RCC 7860 (cell line): ENCODE measurements at regions not wholly inside any gene's neighbourhood (a gene's known extent, or its start where the extent isn't known, plus 50 kb on each side); places are given as distances from the start of the nearest gene placed in this dataset.

ENCODE experiments used
- DNase-seq: peaks from one replicate; pipeline ENCODE4 v3.0.0-alpha.2; 2015; ENCODE audit warnings: low spot score
- FAIRE-seq: peaks from 2 replicates; lab custom pipeline; 2012; peaks lifted over from hg19 to GRCh38; lab: Jason Lieb, UNC

DNA sequence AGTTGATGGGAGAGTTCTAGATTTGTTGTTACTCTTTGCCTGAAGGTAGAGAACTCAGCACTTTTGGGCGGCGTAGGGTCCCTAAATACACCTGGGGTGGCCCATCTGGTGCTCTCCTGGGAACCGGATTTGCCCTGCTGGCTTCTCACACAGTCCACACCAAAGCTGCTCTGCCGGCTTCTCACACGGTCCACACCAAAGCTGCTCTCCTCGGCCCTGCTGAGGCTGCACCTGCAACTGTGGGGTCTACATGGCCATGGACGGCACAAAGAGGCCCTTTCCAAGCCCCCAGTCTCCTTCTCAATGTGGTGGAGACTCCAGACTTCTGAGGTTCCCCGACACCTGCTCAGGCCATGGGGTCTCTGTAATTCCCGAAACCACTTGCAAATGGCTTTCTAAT lies 124.8 kb upstream of the GPC1 start:
- DNase-seq (no peak), FAIRE-seq (no peak)

- no peak for FAIRE-seq
- DNase-seq = no peak
Measured at GRCh38 chr2:240311821-240312220, 123.6 kb upstream of the GPC1 start.

DNA sequence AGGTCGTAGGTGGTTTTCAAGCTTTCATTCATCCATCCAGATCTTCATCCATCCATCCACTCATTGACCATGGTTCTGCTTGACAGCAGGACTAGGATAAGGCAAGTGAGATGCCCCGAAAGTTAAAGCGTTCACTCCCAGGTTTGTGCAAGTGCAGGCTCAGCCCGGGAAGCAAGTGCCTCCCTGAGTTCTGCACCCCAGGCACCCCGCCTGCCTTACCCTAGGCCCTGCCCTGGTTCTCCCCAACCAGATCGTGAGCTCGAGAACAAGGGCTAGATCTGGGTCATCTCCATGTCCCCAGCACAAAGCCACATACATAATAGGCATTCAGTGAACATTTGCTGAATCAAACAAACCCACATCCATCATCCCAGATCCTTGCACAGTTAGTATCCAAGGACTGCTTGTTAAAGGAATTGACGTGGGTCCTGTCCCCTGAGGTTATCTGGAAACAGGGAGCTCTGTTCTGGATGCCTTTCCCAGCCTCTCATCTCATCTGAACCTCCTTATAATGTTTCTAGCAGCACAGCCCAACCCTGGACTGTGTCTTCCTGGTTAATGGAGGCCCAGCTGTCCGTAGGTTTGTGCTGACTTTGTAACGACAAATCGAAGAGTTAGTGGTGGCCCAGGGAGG lies 116.1 kb upstream of the GPC1 start:
- DNase-seq (no peak), FAIRE-seq (no peak)

GRCh38 chr2:240319855-240320203 lies 115.6 kb upstream of the GPC1 start:
- no peak for FAIRE-seq
- no peak for DNase-seq

- FAIRE-seq (peak; percentile 71), DNase-seq (peak; percentile 78)
Measured at GRCh38 chr2:240320204-240320993, 115.1 kb upstream of the GPC1 start.

GRCh38 chr2:240322231-240322955 lies 113.1 kb upstream of the GPC1 start:
- DNase-seq (no peak), FAIRE-seq (no peak)

- DNase-seq (no peak), FAIRE-seq (no peak)
Measured at GRCh38 chr2:240322991-240323390, 112.5 kb upstream of the GPC1 start.

DNA sequence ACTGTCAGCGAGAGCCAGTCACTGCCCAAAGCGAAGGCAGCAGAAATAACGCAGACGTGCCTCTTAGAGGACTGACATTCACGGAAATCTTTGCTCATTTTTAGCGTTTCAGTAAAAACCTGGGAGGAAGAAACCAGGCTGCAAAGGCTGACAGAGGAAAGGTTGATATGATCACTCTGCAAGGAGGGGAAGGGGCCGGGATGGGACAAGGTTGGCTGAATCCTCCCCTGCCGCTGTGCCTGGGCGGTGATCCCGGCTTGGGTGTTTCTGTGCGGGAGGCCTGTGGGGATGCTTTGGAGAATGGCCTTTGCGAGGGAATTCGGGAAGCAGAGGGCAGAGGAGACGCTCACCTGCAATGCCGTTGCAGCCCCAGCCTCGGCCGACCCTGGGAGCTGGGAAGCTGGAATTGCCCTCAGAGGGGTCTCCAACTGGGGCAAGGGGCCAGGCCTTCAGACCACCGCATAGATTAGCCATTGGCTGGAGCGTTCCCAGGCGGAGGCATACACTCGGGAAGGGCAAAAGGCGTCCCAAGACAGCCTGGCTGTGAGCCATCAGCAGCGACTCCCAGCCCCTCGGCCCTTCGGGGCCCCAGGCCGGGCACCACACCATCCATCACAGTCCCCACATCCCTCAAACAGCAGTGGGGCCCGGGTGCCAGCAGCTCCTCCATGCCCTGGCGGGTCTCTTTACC lies 111.7 kb upstream of the GPC1 start:
- no peak for FAIRE-seq

GRCh38 chr2:240324312-240325015 lies 111.0 kb upstream of the GPC1 start:
- FAIRE-seq (no peak), DNase-seq (no peak)

More for the DNA sequence above, 111.7 kb upstream of the GPC1 start:
- DNase-seq = no peak

- FAIRE-seq (no peak), DNase-seq (no peak)
Measured at GRCh38 chr2:240325016-240326007, 110.2 kb upstream of the GPC1 start.

DNA sequence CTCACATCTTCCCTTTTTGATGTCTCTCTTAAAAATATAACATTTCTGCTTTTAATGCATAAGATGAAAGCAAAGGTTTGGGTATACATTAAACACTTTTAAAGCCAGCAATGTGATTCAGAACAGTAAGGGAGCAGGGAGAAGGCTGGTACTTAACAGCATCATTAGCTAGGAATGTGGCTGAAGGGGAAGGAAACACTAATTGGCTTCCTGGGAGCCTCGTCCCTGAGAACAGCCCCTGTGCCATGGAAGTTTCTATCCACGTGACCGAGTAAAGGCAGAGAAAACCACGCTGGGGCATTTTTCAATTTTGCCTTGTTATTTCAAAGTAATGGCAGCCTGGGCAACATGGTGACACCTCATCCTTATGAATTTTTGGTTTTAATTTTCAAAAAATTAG lies 109.2 kb upstream of the GPC1 start:
- DNase-seq (no peak), FAIRE-seq (no peak)

DNA sequence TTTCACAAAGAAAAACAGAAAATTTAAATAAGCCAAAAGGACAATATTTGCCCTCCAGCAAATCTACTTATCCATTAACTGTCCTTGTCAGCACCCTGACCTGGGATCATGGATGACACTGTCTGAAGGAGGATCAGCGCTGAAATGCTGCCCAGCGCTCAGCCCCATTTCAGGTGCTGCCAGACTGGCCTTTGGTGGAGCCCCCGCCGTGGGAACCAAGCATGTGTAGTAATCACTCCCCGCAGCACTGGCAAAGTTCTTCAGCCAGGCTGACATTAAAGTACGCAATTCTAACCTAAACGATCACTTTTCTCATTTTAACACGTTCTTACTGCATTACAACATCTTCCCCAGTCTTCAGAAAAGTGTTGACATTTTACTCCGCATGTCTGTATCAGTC lies 108.6 kb upstream of the GPC1 start:
- FAIRE-seq (no peak), DNase-seq (no peak)

- FAIRE-seq = no peak
Measured at GRCh38 chr2:240327566-240327965, 107.9 kb upstream of the GPC1 start.

DNA sequence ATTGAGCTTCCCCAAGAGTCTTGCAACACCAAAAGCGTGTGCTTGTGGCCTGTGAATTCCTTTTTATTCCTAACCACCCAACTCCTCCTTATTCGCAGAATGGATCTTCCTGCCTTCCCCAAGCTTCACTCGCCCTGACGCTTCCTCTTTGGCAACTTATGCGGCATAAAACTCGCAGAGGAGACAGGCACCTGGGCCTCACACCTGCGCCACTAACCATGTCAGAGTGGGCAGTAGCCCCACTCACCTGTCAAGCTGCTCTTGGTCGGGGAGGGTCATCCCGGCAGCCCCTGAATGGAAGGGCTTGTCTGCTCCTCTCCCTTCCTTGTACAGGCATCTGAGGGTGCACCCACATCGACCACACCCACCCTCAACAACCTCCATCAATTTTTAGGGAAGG lies 106.9 kb upstream of the GPC1 start:
- DNase-seq = no peak
- no peak for FAIRE-seq

More at GRCh38 chr2:240327566-240327965, 107.9 kb upstream of the GPC1 start:
- DNase-seq = no peak

- FAIRE-seq (no peak), DNase-seq (no peak)
Measured at GRCh38 chr2:240329116-240329665, 106.3 kb upstream of the GPC1 start.

DNA sequence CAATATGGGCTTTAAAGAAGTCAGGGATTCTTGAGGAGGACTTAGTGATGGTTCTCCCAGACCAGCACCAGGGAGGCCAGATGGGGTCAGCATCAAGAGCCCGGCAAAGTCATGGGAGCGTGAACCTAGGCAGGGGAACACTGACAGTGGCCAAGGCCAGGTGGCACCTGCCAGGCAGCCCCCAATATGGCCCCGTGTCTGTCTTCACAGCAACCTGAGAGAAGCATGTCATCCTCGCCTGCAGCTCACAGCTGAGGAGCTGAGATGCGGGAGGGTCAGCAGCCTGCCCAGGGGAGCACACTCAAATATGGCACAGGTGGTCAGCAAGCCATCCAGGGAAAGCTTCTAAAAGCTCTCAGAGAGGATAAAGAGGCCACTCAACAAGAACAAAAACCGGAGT lies 105.7 kb upstream of the GPC1 start:
- FAIRE-seq (no peak), DNase-seq (no peak)

DNA sequence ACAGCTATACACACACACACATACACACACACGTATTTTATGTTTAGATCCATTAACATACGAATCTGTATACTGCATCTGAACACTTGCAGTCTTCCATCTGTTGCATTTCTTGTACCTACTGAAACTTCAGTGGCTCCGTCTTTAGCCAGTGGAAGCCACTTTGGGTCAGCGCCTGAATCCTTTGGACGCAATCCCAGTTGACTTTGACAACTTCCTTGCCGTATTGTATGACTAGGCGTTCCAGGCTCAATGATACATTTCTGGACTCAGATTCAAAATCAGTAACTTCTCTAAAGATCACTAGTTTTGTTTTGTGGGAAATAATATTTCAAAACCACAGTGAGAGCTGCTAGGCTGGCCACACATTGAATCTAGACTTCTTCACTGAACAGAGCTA lies 101.5 kb upstream of the GPC1 start:
- FAIRE-seq = no peak

GRCh38 chr2:240335061-240335460 lies 100.4 kb upstream of the GPC1 start:
- DNase-seq (no peak), FAIRE-seq (no peak)

More for the DNA sequence above, 101.5 kb upstream of the GPC1 start:
- no peak for DNase-seq

DNA sequence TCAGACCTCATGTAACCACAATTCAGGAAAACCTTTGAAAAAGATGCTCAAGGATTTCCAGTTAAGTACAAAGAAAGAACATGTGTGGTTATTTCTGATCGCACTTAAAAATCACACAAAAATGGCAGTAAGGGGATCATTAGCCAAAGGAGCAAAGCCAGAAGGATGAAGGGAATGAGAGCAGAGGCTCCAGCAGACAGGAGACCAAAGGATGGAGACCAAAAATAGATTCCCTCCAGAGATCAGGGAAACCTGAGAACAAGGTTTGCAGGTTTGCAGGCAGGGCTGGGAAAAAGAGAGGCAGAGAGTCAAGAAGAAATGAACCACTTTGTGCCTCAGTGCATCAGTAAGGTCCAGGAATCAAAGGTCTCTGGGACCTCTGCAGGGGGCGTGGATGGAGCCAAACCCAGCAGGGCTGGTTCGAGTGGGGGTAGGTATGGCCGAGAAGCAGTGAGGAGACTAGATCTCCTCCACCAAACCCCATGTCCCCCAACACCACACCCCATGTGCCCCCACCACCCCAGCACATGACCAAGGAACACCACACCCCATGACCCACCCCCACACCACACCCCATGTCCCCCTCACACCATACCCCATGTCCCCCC lies 98.5 kb upstream of the GPC1 start:
- FAIRE-seq (no peak), DNase-seq (no peak)
